GM12892 (cell line): ENCODE measurements at regions not wholly inside any gene's neighbourhood (a gene's known extent, or its start where the extent isn't known, plus 50 kb on each side); places are given as distances from the start of the nearest gene placed in this dataset.

Source experiments
- POLR2A ChIP-seq: IDR thresholded peaks from 2 replicates; pipeline ENCODE4 v1.6.1; 2011; ENCODE audit warnings: low read depth, low read length, control low read depth
- POLR2AphosphoS5 ChIP-seq: IDR thresholded peaks from 2 replicates; pipeline ENCODE4 v1.6.1; 2011; ENCODE audit warnings: low read depth, low read length, control low read depth
- TAF1 ChIP-seq: IDR thresholded peaks from 2 replicates; pipeline ENCODE4 v1.6.1; 2011; ENCODE audit warnings: low read depth, mild to moderate bottlenecking, control low read depth, low read length, borderline replicate concordance

- TF ChIP-seq POLR2AphosphoS5 (no peak), TAF1 (no peak), POLR2A (no peak)
Measured at GRCh38 chr5:62692946-62693713, 114.5 kb downstream of the LRRC70 start.
